Liver (tissue), 3 donors: ENCODE measurements at regions not wholly inside any gene's neighbourhood (a gene's known extent, or its start where the extent isn't known, plus 50 kb on each side); places are given as distances from the start of the nearest gene placed in this dataset.

ENCODE experiments used
- ATF3 ChIP-seq: IDR thresholded peaks from 2 replicates; pipeline ENCODE4 v1.6.1; 2016; ENCODE audit warnings: antibody characterized with exemption
- CTCF ChIP-seq: fragments of 150-350 bp; IDR thresholded peaks from 2 replicates; pipeline ENCODE4 v1.5.1; 2017; ENCODE audit warnings: improper control_type of control experiment, low read depth, low read length; ENCODE audit not compliant: missing input control
- EGR1 ChIP-seq, 2 donors: IDR thresholded peaks; 2 replicates each; pipeline ENCODE4 v1.6.1; 2016 to 2018; ENCODE audit warnings: antibody characterized with exemption in 2 of 2, low read depth in 2 of 2
- FOXA2 ChIP-seq: IDR thresholded peaks from 2 replicates; pipeline ENCODE4 v1.6.1; 2016; ENCODE audit warnings: antibody characterized with exemption
- GABPA ChIP-seq, 2 donors: IDR thresholded peaks in 1 of 2; conservative IDR thresholded peaks in 1 of 2; 2 replicates each; pipeline ENCODE4 v1.6.1; 2016; ENCODE audit warnings: antibody characterized with exemption in 2 of 2, mild to moderate bottlenecking in 1 of 2, moderate library complexity in 1 of 2
- MAX ChIP-seq: IDR thresholded peaks from 2 replicates; pipeline ENCODE4 v1.6.1; 2016; ENCODE audit warnings: antibody characterized with exemption
- RAD21 ChIP-seq, 2 donors: IDR thresholded peaks; 2 replicates each; pipeline ENCODE4 v1.6.1; 2016; ENCODE audit warnings: antibody characterized with exemption in 2 of 2, mild to moderate bottlenecking in 2 of 2
- REST ChIP-seq: IDR thresholded peaks from 2 replicates; pipeline ENCODE4 v1.6.1; 2016; ENCODE audit warnings: antibody characterized with exemption, mild to moderate bottlenecking
- RXRA ChIP-seq, 2 donors: IDR thresholded peaks; 2 replicates each; pipeline ENCODE4 v1.6.1; 2017 to 2018; ENCODE audit warnings: antibody characterized with exemption in 2 of 2, mild to moderate bottlenecking in 1 of 2
- SP1 ChIP-seq: IDR thresholded peaks from 2 replicates; pipeline ENCODE4 v1.6.1; 2018; ENCODE audit warnings: antibody characterized with exemption, mild to moderate bottlenecking
- ZBTB33 ChIP-seq: IDR thresholded peaks from 2 replicates; pipeline ENCODE4 v1.6.1; 2016; ENCODE audit warnings: antibody characterized with exemption
- donor health status: healthy.
- donor health status: healthy.

- TF ChIP-seq RAD21 (IDR thresholded peaks at IDR 0.05): no peak
- no peak for TF ChIP-seq CTCF
- no peak for TF ChIP-seq SP1
- TF ChIP-seq REST: no peak
- no peak for TF ChIP-seq ATF3
- TF ChIP-seq MAX: no peak
- no peak for TF ChIP-seq FOXA2
- no peak for TF ChIP-seq GABPA (IDR thresholded peaks at IDR 0.05 in 1 of 2, conservative IDR thresholded peaks at IDR 0.05 in 1 of 2)
- no peak for TF ChIP-seq RXRA (IDR thresholded peaks at IDR 0.05)
- TF ChIP-seq ZBTB33: no peak
- no peak for TF ChIP-seq EGR1 (IDR thresholded peaks at IDR 0.05; ENCODE audit: low read depth in 2 of 2)
Observed at GRCh38 chr9:113771199-113771598, 104.9 kb upstream of the ZNF618 start.
